Activated CD4-positive, alpha-beta T cell treated with anti-CD3 and anti-CD28 coated beads for 36 hours (primary cell): ENCODE measurements at regions not wholly inside any gene's neighbourhood (a gene's known extent, or its start where the extent isn't known, plus 50 kb on each side); places are given as distances from the start of the nearest gene placed in this dataset.
"Not testable (repeated sequence)": the region's sequence is repeated elsewhere in the genome, so short reads cannot be mapped to it uniquely, and the experiment has no call there.

Experiments
- ATAC-seq: fragments of 200-7000 bp; cut with Tn5 transposase; one replicate; pipeline ENCODE4 v1.10.0; 2021; ENCODE audit warnings: mild to moderate bottlenecking, moderate library complexity
- CTCF ChIA-PET: fragments of 350-600 bp; sonication (Branson Sonifier 250); formaldehyde crosslinking; loops from one replicate; lab custom pipeline; 2021; ENCODE audit warnings: antibody characterized with exemption; lab: Charles Lee
- POLR2A ChIA-PET: fragments of 350-600 bp; sonication (Branson Sonifier 250); formaldehyde crosslinking; loops from one replicate; lab custom pipeline; 2021; ENCODE audit warnings: antibody characterized with exemption, inconsistent platforms; lab: Charles Lee
- DNase-seq: peaks from one replicate; pipeline ENCODE4 v3.0.0-alpha.2; 2020
- H3K27ac Mint-ChIP-seq: one replicate; pipeline ENCODE4 v1.8.0; 2021; ENCODE audit warnings: mixed read lengths
- H3K27me3 Mint-ChIP-seq: one replicate; pipeline ENCODE4 v1.8.0; 2021; ENCODE audit warnings: mixed read lengths
- H3K36me3 Mint-ChIP-seq: one replicate; pipeline ENCODE4 v1.8.0; 2021; ENCODE audit warnings: low read depth, mixed read lengths
- H3K4me1 Mint-ChIP-seq: one replicate; pipeline ENCODE4 v1.8.0; 2021; ENCODE audit warnings: mixed read lengths
- H3K4me3 Mint-ChIP-seq: one replicate; pipeline ENCODE4 v1.8.0; 2021; ENCODE audit warnings: mild to moderate bottlenecking, moderate library complexity, mixed read lengths
- H3K9me3 Mint-ChIP-seq: one replicate; pipeline ENCODE4 v1.8.0; 2021; ENCODE audit warnings: low read depth, mixed read lengths
- intact Hi-C, 2 experiments: fragments of 100-400 bp; cut with DNase I in 1 of 2; cut with micrococcal nuclease in 1 of 2; formaldehyde crosslinking; loops; one replicate each; pipeline versions ENCODE4 v1.14.2 to v1.15.1; 2022 to 2024; cut with DNase I, micrococcal nuclease

- POLR2A ChIA-PET = no interaction called here
- no peak overlapping the region for H3K4me3 Mint-ChIP-seq
- H3K27me3 Mint-ChIP-seq = no peaks in the 10 kb centered on the region
- no peaks in the 10 kb centered on the region for H3K9me3 Mint-ChIP-seq
- ATAC-seq (no peak), DNase-seq (no peak)
- CTCF ChIA-PET = interaction anchor here (0.7 kb wide), 1 partner anchor 436 kb away, joined by 3 read pairs; no protein-coding TSS in a partner anchor
- intact Hi-C loops = no loop called here
- H3K27ac Mint-ChIP-seq = no peak overlapping the region
- H3K36me3 Mint-ChIP-seq = no peaks in the 10 kb centered on the region
- H3K4me1 Mint-ChIP-seq = no peaks in the 10 kb centered on the region
These were observed 324.1 kb downstream of the FAM170A start for GRCh38 chr5:119953474-119953873.

GRCh38 chr5:119954106-119954505 lies 324.7 kb downstream of the FAM170A start:
- Mint-ChIP-seq H3K27ac (no peak overlapping the region), H3K4me1 (no peaks in the 10 kb centered on the region), H3K36me3 (no peaks in the 10 kb centered on the region), H3K9me3 (no peaks in the 10 kb centered on the region), H3K27me3 (no peaks in the 10 kb centered on the region), H3K4me3 (no peak overlapping the region)
- ChIA-PET CTCF (no interaction called here), POLR2A (no interaction called here)
- DNase-seq = no peak
- ATAC-seq = no peak
- intact Hi-C loops = no loop called here

- ATAC-seq = no peak
- Mint-ChIP-seq H3K36me3 (no peaks in the 10 kb centered on the region), H3K9me3 (peaks cover 2% of the 10 kb centered on the region), H3K27ac (no peak overlapping the region), H3K27me3 (no peaks in the 10 kb centered on the region), H3K4me3 (no peak overlapping the region), H3K4me1 (no peaks in the 10 kb centered on the region)
- no peak for DNase-seq
- ChIA-PET POLR2A (no interaction called here), CTCF (no interaction called here)
- intact Hi-C loops = no loop called here
These were observed 332.6 kb downstream of the FAM170A start for GRCh38 chr5:119961993-119962392.

- no peak for ATAC-seq
- Mint-ChIP-seq H3K27me3 (no peaks in the 10 kb centered on the region), H3K27ac (no peak overlapping the region), H3K4me1 (no peaks in the 10 kb centered on the region), H3K9me3 (peaks cover 2% of the 10 kb centered on the region), H3K4me3 (no peak overlapping the region), H3K36me3 (no peaks in the 10 kb centered on the region)
- ChIA-PET CTCF (interaction anchor here (1.5 kb wide), 1 partner anchor 10 kb away, joined by 4 read pairs; no protein-coding TSS in a partner anchor), POLR2A (no interaction called here)
- no peak for DNase-seq
- intact Hi-C loops = no loop called here
These were observed 336.7 kb downstream of the FAM170A start for GRCh38 chr5:119966028-119966427.

- ChIA-PET POLR2A (no interaction called here), CTCF (no interaction called here)
- Mint-ChIP-seq H3K4me1 (no peaks in the 10 kb centered on the region), H3K9me3 (peaks cover 2% of the 10 kb centered on the region), H3K4me3 (no peak overlapping the region), H3K36me3 (no peaks in the 10 kb centered on the region), H3K27ac (no peak overlapping the region), H3K27me3 (no peaks in the 10 kb centered on the region)
- ATAC-seq = no peak
- DNase-seq = no peak
- intact Hi-C loops = no loop called here
These were observed 339.3 kb downstream of the FAM170A start for GRCh38 chr5:119968690-119969089.

GRCh38 chr5:119987077-119987476 lies 357.7 kb downstream of the FAM170A start:
- H3K4me3 Mint-ChIP-seq, H3K27ac Mint-ChIP-seq, H3K27me3 Mint-ChIP-seq, ATAC-seq, CTCF ChIA-PET, POLR2A ChIA-PET, H3K36me3 Mint-ChIP-seq, DNase-seq, intact Hi-C loops, H3K4me1 Mint-ChIP-seq: not testable (repeated sequence)
- H3K9me3 Mint-ChIP-seq = peaks cover 22% of the 10 kb centered on the region

GRCh38 chr5:119991625-119992024 lies 362.3 kb downstream of the FAM170A start:
- POLR2A ChIA-PET = no interaction called here
- H3K9me3 Mint-ChIP-seq = peaks cover 19% of the 10 kb centered on the region
- H3K27me3 Mint-ChIP-seq = no peaks in the 10 kb centered on the region
- H3K4me3 Mint-ChIP-seq = no peak overlapping the region
- no peaks in the 10 kb centered on the region for H3K36me3 Mint-ChIP-seq
- intact Hi-C loops = no loop called here
- no peak for DNase-seq
- no peak overlapping the region for H3K27ac Mint-ChIP-seq
- no peaks in the 10 kb centered on the region for H3K4me1 Mint-ChIP-seq
- CTCF ChIA-PET = no interaction called here
- no peak for ATAC-seq

GRCh38 chr5:119996128-119996527 lies 366.8 kb downstream of the FAM170A start:
- Mint-ChIP-seq H3K4me3 (no peak overlapping the region), H3K9me3 (no peaks in the 10 kb centered on the region), H3K27me3 (no peaks in the 10 kb centered on the region), H3K4me1 (no peaks in the 10 kb centered on the region), H3K36me3 (no peaks in the 10 kb centered on the region), H3K27ac (no peak overlapping the region)
- ATAC-seq (no peak), DNase-seq (no peak)
- POLR2A ChIA-PET = no interaction called here
- intact Hi-C loops = no loop called here
- CTCF ChIA-PET = no interaction called here

GRCh38 chr5:120007598-120007997 lies 378.2 kb downstream of the FAM170A start:
- DNase-seq (no peak), ATAC-seq (no peak)
- no peaks in the 10 kb centered on the region for H3K4me1 Mint-ChIP-seq
- H3K9me3 Mint-ChIP-seq = no peaks in the 10 kb centered on the region
- intact Hi-C loops = no loop called here
- no peak overlapping the region for H3K27ac Mint-ChIP-seq
- ChIA-PET CTCF (no interaction called here), POLR2A (no interaction called here)
- H3K4me3 Mint-ChIP-seq = no peak overlapping the region
- H3K36me3 Mint-ChIP-seq = no peaks in the 10 kb centered on the region
- peaks cover 2% of the 10 kb centered on the region for H3K27me3 Mint-ChIP-seq

- Mint-ChIP-seq H3K27me3 (peaks cover 2% of the 10 kb centered on the region), H3K4me1 (no peaks in the 10 kb centered on the region), H3K36me3 (no peaks in the 10 kb centered on the region), H3K4me3 (no peak overlapping the region), H3K9me3 (no peaks in the 10 kb centered on the region), H3K27ac (no peak overlapping the region)
- DNase-seq (no peak), ATAC-seq (no peak)
- intact Hi-C loops = no loop called here
- ChIA-PET CTCF (no interaction called here), POLR2A (no interaction called here)
These were observed 383.1 kb downstream of the FAM170A start for GRCh38 chr5:120012431-120012830.

- ChIA-PET POLR2A (interaction anchor here (0.6 kb wide), 1 partner anchor 573 kb away, joined by 3 read pairs; no protein-coding TSS in a partner anchor), CTCF (no interaction called here)
These were observed 385.2 kb downstream of the FAM170A start for GRCh38 chr5:120014535-120014934.

GRCh38 chr5:120016717-120017382 lies 387.5 kb downstream of the FAM170A start:
- Mint-ChIP-seq H3K36me3 (no peaks in the 10 kb centered on the region), H3K27me3 (no peaks in the 10 kb centered on the region), H3K9me3 (no peaks in the 10 kb centered on the region), H3K4me3 (no peak overlapping the region), H3K27ac (no peak overlapping the region), H3K4me1 (no peaks in the 10 kb centered on the region)
- DNase-seq (no peak), ATAC-seq (no peak)
- intact Hi-C loops = no loop called here
- ChIA-PET POLR2A (no interaction called here), CTCF (interaction anchor here (1.3 kb wide), 1 partner anchor 11 kb away, joined by 3 read pairs; no protein-coding TSS in a partner anchor)

More at GRCh38 chr5:120014535-120014934, 385.2 kb downstream of the FAM170A start:
- H3K9me3 Mint-ChIP-seq = no peaks in the 10 kb centered on the region
- intact Hi-C loops = no loop called here
- no peaks in the 10 kb centered on the region for H3K4me1 Mint-ChIP-seq
- H3K27me3 Mint-ChIP-seq = peaks cover 2% of the 10 kb centered on the region
- no peaks in the 10 kb centered on the region for H3K36me3 Mint-ChIP-seq
- no peak for DNase-seq
- no peak overlapping the region for H3K4me3 Mint-ChIP-seq
- no peak for ATAC-seq
- no peak overlapping the region for H3K27ac Mint-ChIP-seq
